ENCODE measurements at regions not wholly inside any gene's neighbourhood (a gene's known extent, or its start where the extent isn't known, plus 50 kb on each side); places are given as distances from the start of the nearest gene placed in this dataset.

GRCh38 chr12:102682366-102683289 lies 202.3 kb upstream of the IGF1 start:
- no peak overlapping the region for H3K27ac Mint-ChIP-seq
- no peak for TF ChIP-seq CTCF (IDR thresholded peaks at IDR 0.05)
- H3K4me1 Mint-ChIP-seq (ENCODE audit: low read depth) = peaks cover 13% of the 10 kb centered on the region
- no peak for DNase-seq
- no peaks in the 10 kb centered on the region; the same call in none of the 2 replicates for H3K27me3 Mint-ChIP-seq (ENCODE audit: insufficient read depth)
- no peaks in the 10 kb centered on the region for H3K36me3 Mint-ChIP-seq (ENCODE audit: low read depth)
- H3K4me3 Mint-ChIP-seq = no peak overlapping the region
- H3K9me3 Mint-ChIP-seq = no peaks in the 10 kb centered on the region

- H3K4me3 Mint-ChIP-seq = no peak overlapping the region
- H3K4me1 Mint-ChIP-seq (ENCODE audit: low read depth) = peaks cover 4% of the 10 kb centered on the region
- TF ChIP-seq CTCF (IDR thresholded peaks at IDR 0.05) = no peak
- no peak overlapping the region for H3K27ac Mint-ChIP-seq
- H3K36me3 Mint-ChIP-seq (ENCODE audit: low read depth) = no peaks in the 10 kb centered on the region
- DNase-seq = no peak
- H3K9me3 Mint-ChIP-seq = no peaks in the 10 kb centered on the region
- H3K27me3 Mint-ChIP-seq (ENCODE audit: insufficient read depth) = no peaks in the 10 kb centered on the region; the same call in none of the 2 replicates
Measured at GRCh38 chr12:102681747-102682146, 201.4 kb upstream of the IGF1 start.

GRCh38 chr12:102681309-102681708 lies 200.9 kb upstream of the IGF1 start:
- no peaks in the 10 kb centered on the region; the same call in none of the 2 replicates for H3K27me3 Mint-ChIP-seq (ENCODE audit: insufficient read depth)
- no peak for TF ChIP-seq CTCF (IDR thresholded peaks at IDR 0.05)

GRCh38 chr12:102680304-102680703 lies 199.9 kb upstream of the IGF1 start:
- Mint-ChIP-seq H3K4me3 (no peak overlapping the region), H3K27ac (no peak overlapping the region), H3K4me1 (ENCODE audit: low read depth) (peaks cover 10% of the 10 kb centered on the region), H3K9me3 (no peaks in the 10 kb centered on the region), H3K27me3 (ENCODE audit: insufficient read depth) (no peaks in the 10 kb centered on the region; the same call in none of the 2 replicates), H3K36me3 (ENCODE audit: low read depth) (no peaks in the 10 kb centered on the region)
- TF ChIP-seq CTCF (IDR thresholded peaks at IDR 0.05) = no peak
- DNase-seq = no peak

More at GRCh38 chr12:102681309-102681708, 200.9 kb upstream of the IGF1 start:
- H3K36me3 Mint-ChIP-seq (ENCODE audit: low read depth) = no peaks in the 10 kb centered on the region
- no peak overlapping the region for H3K27ac Mint-ChIP-seq
- H3K4me3 Mint-ChIP-seq = no peak overlapping the region
- DNase-seq = no peak
- H3K4me1 Mint-ChIP-seq (ENCODE audit: low read depth) = no peaks in the 10 kb centered on the region; the same call in 1 of the 2 replicates
- no peaks in the 10 kb centered on the region for H3K9me3 Mint-ChIP-seq

- Mint-ChIP-seq H3K27ac (no peak overlapping the region), H3K36me3 (ENCODE audit: low read depth) (peaks cover 19% of the 10 kb centered on the region), H3K27me3 (ENCODE audit: insufficient read depth) (no peaks in the 10 kb centered on the region; the same call in none of the 2 replicates), H3K4me1 (ENCODE audit: low read depth) (peaks cover 19% of the 10 kb centered on the region), H3K9me3 (peaks cover 18% of the 10 kb centered on the region), H3K4me3 (no peak overlapping the region)
- DNase-seq = no peak
- TF ChIP-seq CTCF (IDR thresholded peaks at IDR 0.05) = no peak
Measured at GRCh38 chr12:102676812-102677211, 196.4 kb upstream of the IGF1 start.
